DND-41 (cell line): ENCODE measurements at regions not wholly inside any gene's neighbourhood (a gene's known extent, or its start where the extent isn't known, plus 50 kb on each side); places are given as distances from the start of the nearest gene placed in this dataset.

ENCODE experiments used
- ATAC-seq: fragments of 200-7000 bp; cut with Tn5 transposase; 3 replicates; pipeline ENCODE4 v1.9.1; 2021; ENCODE audit warnings: low read depth; ENCODE audit not compliant: insufficient read depth
- DNase-seq: peaks from one replicate; pipeline ENCODE4 v3.0.0-alpha.2; 2020
- H2AFZ ChIP-seq: 2 replicates; pipeline ENCODE4 v1.6.0; 2012; ENCODE audit warnings: low read depth, low read length
- H3K27ac ChIP-seq: 2 replicates; pipeline ENCODE4 v1.5.1; 2012; ENCODE audit warnings: low read length, inconsistent platforms
- H3K27me3 ChIP-seq: fragments of 200-600 bp; sonication (generic); 2 replicates; pipeline ENCODE4 v1.6.0; 2012; ENCODE audit warnings: low read length, mild to moderate bottlenecking, inconsistent platforms; ENCODE audit not compliant: insufficient read depth, poor library complexity
- H3K36me3 ChIP-seq: 2 replicates; pipeline ENCODE4 v1.5.1; 2012; ENCODE audit warnings: low read length, inconsistent platforms; ENCODE audit not compliant: insufficient read depth
- H3K4me1 ChIP-seq: 2 replicates; pipeline ENCODE4 v1.5.1; 2012; ENCODE audit warnings: mild to moderate bottlenecking, low read length; ENCODE audit not compliant: insufficient read depth
- H3K4me2 ChIP-seq: 2 replicates; pipeline ENCODE4 v1.6.0; 2012; ENCODE audit warnings: mild to moderate bottlenecking, moderate library complexity, low read length, inconsistent platforms; ENCODE audit not compliant: insufficient read depth
- H3K4me3 ChIP-seq, 2 experiments: fragments of 200-600 bp in 1 of 2; shearing (Covaris generic) in 1 of 2; 2 replicates each; pipeline ENCODE4 v1.5.1; 2012 to 2016; ENCODE audit warnings: inconsistent platforms in 2 of 2, low read length in 2 of 2, mild to moderate bottlenecking in 2 of 2, low read depth in 1 of 2, moderate library complexity in 1 of 2
- H3K79me2 ChIP-seq: 2 replicates; pipeline ENCODE4 v1.6.0; 2012; ENCODE audit warnings: low read length, inconsistent platforms; ENCODE audit not compliant: insufficient read depth
- H3K9ac ChIP-seq: 2 replicates; pipeline ENCODE4 v1.6.0; 2012; ENCODE audit warnings: low read depth, mild to moderate bottlenecking, inconsistent platforms, low read length, moderate library complexity
- H3K9me3 ChIP-seq: 2 replicates; pipeline ENCODE4 v1.5.1; 2012; ENCODE audit warnings: low read length, moderate library complexity, mild to moderate bottlenecking, inconsistent platforms; ENCODE audit not compliant: insufficient read depth, severe bottlenecking
- H4K20me1 ChIP-seq: 2 replicates; pipeline ENCODE4 v1.6.0; 2012; ENCODE audit warnings: low read length; ENCODE audit not compliant: insufficient read depth
- EZH2 ChIP-seq: IDR thresholded peaks from 3 replicates; pipeline ENCODE4 v1.6.1; 2012; ENCODE audit warnings: borderline replicate concordance, low read depth, mild to moderate bottlenecking, moderate library complexity, low read length, inconsistent platforms; ENCODE audit not compliant: severe bottlenecking
- TF ChIP-seq, protein P1 (sequence below): IDR thresholded peaks from 2 replicates; pipeline ENCODE4 v1.5.1; 2012; ENCODE audit warnings: borderline replicate concordance, low read length, moderate library complexity, mild to moderate bottlenecking; ENCODE audit not compliant: poor library complexity, severe bottlenecking; ENCODE audit errors: extremely low read depth

DNA sequence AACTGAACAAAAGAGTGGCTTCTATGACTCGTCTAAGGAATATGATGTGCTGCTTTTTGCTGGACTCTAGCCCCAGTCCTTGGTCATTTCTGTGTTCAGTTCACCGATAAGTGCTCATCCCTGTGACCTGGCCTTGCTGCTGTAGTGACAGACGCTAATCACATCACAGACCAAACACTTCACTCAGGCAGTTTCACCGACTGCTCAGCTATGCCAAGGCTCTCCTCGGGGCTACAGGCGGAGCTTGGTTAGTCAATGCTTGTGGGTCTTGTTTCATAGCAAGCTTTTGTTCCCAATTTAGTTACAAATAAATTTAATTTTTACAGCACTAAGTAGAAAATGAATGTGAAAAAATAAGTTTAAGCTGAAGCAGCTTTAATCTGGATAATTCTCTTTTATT lies 190.8 kb upstream of the PRKCQ start:
- no peak overlapping the region for H2AFZ ChIP-seq
- ATAC-seq (no peak), DNase-seq (no peak)

GRCh38 chr10:6769704-6770417 lies 189.8 kb upstream of the PRKCQ start:
- Histone ChIP-seq H3K9me3 (no peaks in the 10 kb centered on the region), H2AFZ (no peak overlapping the region), H4K20me1 (no peaks in the 10 kb centered on the region), H3K9ac (no peak overlapping the region), H3K4me3 (no peak overlapping the region), H3K36me3 (no peaks in the 10 kb centered on the region), H3K27me3 (peaks cover 2% of the 10 kb centered on the region), H3K79me2 (no peaks in the 10 kb centered on the region), H3K4me1 (no peaks in the 10 kb centered on the region), H3K27ac (no peak overlapping the region), H3K4me2 (no peak overlapping the region)
- DNase-seq (no peak), ATAC-seq (no peak)
- TF ChIP-seq, protein P1, sequence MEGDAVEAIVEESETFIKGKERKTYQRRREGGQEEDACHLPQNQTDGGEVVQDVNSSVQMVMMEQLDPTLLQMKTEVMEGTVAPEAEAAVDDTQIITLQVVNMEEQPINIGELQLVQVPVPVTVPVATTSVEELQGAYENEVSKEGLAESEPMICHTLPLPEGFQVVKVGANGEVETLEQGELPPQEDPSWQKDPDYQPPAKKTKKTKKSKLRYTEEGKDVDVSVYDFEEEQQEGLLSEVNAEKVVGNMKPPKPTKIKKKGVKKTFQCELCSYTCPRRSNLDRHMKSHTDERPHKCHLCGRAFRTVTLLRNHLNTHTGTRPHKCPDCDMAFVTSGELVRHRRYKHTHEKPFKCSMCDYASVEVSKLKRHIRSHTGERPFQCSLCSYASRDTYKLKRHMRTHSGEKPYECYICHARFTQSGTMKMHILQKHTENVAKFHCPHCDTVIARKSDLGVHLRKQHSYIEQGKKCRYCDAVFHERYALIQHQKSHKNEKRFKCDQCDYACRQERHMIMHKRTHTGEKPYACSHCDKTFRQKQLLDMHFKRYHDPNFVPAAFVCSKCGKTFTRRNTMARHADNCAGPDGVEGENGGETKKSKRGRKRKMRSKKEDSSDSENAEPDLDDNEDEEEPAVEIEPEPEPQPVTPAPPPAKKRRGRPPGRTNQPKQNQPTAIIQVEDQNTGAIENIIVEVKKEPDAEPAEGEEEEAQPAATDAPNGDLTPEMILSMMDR = no peak
- TF ChIP-seq EZH2 = no peak

More for the DNA sequence above, 190.8 kb upstream of the PRKCQ start:
- Histone ChIP-seq H3K4me2 (no peak overlapping the region), H3K27ac (no peak overlapping the region), H3K9me3 (no peaks in the 10 kb centered on the region), H4K20me1 (no peaks in the 10 kb centered on the region), H3K4me3 (no peak overlapping the region), H3K4me1 (no peaks in the 10 kb centered on the region), H3K27me3 (peaks cover 9% of the 10 kb centered on the region), H3K79me2 (no peaks in the 10 kb centered on the region), H3K9ac (no peak overlapping the region), H3K36me3 (no peaks in the 10 kb centered on the region)
- TF ChIP-seq, protein P1 = no peak
- TF ChIP-seq EZH2 = no peak

DNA sequence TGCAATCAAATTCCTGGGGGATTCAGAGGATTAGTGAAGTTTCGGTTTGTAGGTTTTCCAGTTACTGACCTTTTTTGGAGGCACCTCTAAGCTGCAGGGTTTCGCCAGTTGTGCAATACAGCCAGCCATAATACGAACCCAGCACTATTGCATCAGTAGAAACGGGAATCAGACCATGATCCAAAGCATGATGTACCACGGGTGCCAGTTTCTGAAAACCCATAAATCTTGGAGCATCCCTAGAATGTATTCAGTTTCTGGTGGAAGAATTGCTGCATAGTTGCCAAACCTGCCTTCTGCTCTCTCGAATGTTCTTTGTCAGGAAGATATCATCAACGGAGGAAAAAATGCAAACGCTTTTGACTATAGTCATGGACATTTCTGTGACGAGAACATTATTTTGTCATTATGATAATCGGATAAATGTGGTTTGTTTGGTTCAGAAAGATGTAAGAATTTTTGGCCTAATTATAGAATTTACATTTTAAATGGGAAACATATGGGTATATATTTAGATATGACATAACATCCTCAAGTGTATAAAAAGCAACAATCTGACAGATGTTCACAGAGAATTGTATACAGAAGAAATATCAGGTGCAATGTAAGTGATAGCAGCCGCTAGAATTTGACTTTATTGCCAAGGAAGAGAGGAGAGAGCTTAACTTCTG lies 186.2 kb upstream of the PRKCQ start:
- Histone ChIP-seq H3K9me3 (no peaks in the 10 kb centered on the region), H3K4me2 (no peak overlapping the region), H3K79me2 (no peaks in the 10 kb centered on the region), H3K27ac (no peak overlapping the region), H4K20me1 (no peaks in the 10 kb centered on the region), H3K9ac (no peak overlapping the region), H3K4me3 (no peak overlapping the region), H3K4me1 (no peaks in the 10 kb centered on the region), H2AFZ (no peak overlapping the region), H3K36me3 (no peaks in the 10 kb centered on the region), H3K27me3 (no peaks in the 10 kb centered on the region)
- TF ChIP-seq EZH2 = no peak
- TF ChIP-seq, protein P1 = no peak
- no peak for DNase-seq
- no peak for ATAC-seq
